ENCODE measurements at regions not wholly inside any gene's neighbourhood (a gene's known extent, or its start where the extent isn't known, plus 50 kb on each side); places are given as distances from the start of the nearest gene placed in this dataset.

- no peak for DNase-seq
These were observed 82.6 kb upstream of the GALNT2 start for GRCh38 chr1:229984310-229984991.

GRCh38 chr1:229984992-229985612 lies 81.9 kb upstream of the GALNT2 start:
- no peak for DNase-seq

GRCh38 chr1:229985613-229986010 lies 81.4 kb upstream of the GALNT2 start:
- DNase-seq = no peak

- no peak for DNase-seq
These were observed 80.2 kb upstream of the GALNT2 start for GRCh38 chr1:229986737-229987337.

GRCh38 chr1:229987953-229988352 lies 79.1 kb upstream of the GALNT2 start:
- DNase-seq = no peak

- no peak for DNase-seq
These were observed 78.5 kb upstream of the GALNT2 start for GRCh38 chr1:229988534-229988933.

GRCh38 chr1:229989591-229990248 lies 77.3 kb upstream of the GALNT2 start:
- DNase-seq = no peak

GRCh38 chr1:229990326-229990725 lies 76.7 kb upstream of the GALNT2 start:
- DNase-seq = no peak

- DNase-seq = no peak
These were observed 75.9 kb upstream of the GALNT2 start for GRCh38 chr1:229991104-229991513.

- no peak for DNase-seq
These were observed 75.2 kb upstream of the GALNT2 start for GRCh38 chr1:229991724-229992333.

GRCh38 chr1:229993060-229993459 lies 74.0 kb upstream of the GALNT2 start:
- no peak for DNase-seq

GRCh38 chr1:229993894-229994293 lies 73.1 kb upstream of the GALNT2 start:
- DNase-seq = no peak

- DNase-seq = no peak
These were observed 67.9 kb upstream of the GALNT2 start for GRCh38 chr1:229999004-229999670.

- DNase-seq = no peak
These were observed 66.4 kb upstream of the GALNT2 start for GRCh38 chr1:230000493-230001184.

GRCh38 chr1:230002164-230002803 lies 64.8 kb upstream of the GALNT2 start:
- no peak for DNase-seq

GRCh38 chr1:230003409-230003808 lies 63.6 kb upstream of the GALNT2 start:
- DNase-seq = no peak

- no peak for DNase-seq
These were observed 62.0 kb upstream of the GALNT2 start for GRCh38 chr1:230005040-230005439.

- DNase-seq = no peak
These were observed 58.3 kb upstream of the GALNT2 start for GRCh38 chr1:230008721-230009120.

GRCh38 chr1:230009611-230010313 lies 57.3 kb upstream of the GALNT2 start:
- DNase-seq = no peak

GRCh38 chr1:230010603-230011332 lies 56.3 kb upstream of the GALNT2 start:
- DNase-seq = no peak

Measured in activated naive CD4-positive, alpha-beta T cell treated with anti-CD3 and anti-CD28 coated beads, Interleukin-2, amount 50 U/mL, for 16 hours (primary cell).